ENCODE measurements at regions not wholly inside any gene's neighbourhood (a gene's known extent, or its start where the extent isn't known, plus 50 kb on each side); places are given as distances from the start of the nearest gene placed in this dataset.

- no peak for DNase-seq
Measured at GRCh38 chr13:40440990-40441820, 225.2 kb downstream of the FOXO1 start.

GRCh38 chr13:40442231-40442630 lies 224.2 kb downstream of the FOXO1 start:
- DNase-seq, result no peak

- DNase-seq, result no peak
Measured at GRCh38 chr13:40442826-40443225, 223.6 kb downstream of the FOXO1 start.

GRCh38 chr13:40444241-40444640 lies 222.2 kb downstream of the FOXO1 start:
- no peak for DNase-seq

DNA sequence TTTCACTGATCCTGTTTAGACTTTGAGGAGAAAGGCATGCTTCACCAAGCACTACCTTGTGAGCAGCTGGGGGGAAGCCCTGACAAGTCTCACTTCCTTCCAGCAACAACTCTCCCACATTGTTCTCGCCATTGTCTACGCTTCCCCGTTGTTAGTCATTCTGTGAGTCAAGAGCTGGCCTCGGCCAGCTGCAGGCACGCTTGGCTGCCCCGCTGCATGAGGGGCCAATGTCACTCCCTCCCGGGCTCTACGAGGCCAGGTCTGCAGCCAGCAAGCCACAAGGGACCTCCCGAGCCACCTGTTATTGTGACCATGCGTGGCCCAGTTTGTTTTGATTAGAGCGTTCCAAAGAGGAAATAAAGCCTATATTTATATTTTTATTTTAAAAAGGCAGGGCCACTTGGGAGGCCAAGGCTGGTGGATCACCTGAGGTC lies 220.9 kb downstream of the FOXO1 start:
- DNase-seq, result no peak

GRCh38 chr13:40446365-40446764 lies 220.1 kb downstream of the FOXO1 start:
- DNase-seq, result no peak

GRCh38 chr13:40447857-40448256 lies 218.6 kb downstream of the FOXO1 start:
- no peak for DNase-seq

DNA sequence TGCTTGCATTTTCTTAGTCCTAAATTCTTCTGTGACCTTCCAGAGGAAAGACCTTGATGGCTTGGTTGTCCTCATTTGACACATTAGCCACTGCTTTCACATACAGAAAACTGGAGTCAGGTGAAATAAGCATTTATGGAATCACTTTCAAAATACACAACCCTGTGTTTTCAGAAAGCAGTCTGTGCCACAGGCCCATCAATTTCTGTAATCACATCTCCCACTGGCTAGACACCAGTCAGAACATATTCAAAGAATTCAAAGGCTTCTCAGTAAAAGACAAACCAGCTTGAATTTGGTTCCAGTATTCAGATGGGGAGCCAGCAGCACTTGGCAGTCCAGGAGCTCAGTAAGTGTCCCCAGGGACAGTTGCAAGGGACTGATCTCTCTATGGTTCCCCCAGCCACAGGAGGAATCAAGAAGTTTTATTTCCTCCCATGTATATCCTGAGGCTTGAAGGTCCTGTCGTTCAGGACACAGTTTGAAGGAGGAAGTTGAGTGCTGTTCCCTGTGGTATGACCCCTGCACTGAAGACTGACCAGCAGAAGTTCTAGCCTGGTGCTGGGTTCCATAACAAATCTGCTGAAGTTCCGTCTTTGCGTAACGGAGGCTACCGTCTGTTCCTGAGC lies 214.3 kb downstream of the FOXO1 start:
- no peak for DNase-seq

GRCh38 chr13:40452741-40453334 lies 213.6 kb downstream of the FOXO1 start:
- DNase-seq, result no peak

DNA sequence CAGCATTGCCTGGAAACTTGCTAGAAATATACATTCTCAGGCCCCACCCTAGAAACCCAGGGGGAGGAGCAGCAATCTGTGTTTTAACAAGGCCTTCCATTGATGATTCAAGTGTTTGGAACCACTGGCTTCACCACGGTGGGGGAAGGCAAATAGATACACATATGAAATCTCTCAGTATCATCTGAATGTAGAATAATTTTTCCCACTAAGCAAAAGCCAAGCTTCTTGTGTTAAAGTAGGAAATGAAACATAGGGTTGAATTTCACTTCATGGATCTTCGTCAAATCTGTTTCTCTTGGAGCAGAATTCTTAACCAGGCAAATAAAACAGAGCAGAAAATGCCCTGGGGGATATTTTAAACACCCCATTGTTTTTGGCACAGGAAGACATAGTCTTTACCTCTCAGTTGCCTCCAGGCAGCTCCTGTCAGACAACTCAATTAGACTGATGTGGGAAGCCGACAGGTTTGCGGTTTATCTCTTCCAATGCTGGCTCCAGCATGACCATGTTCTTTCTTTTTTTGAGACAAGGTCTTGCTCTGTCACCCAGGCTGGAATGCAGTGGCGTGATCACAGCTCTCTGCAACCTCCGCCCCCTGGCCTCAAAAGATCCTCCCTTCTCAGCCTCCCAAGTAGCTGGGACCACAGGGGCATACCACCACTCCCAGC lies 213.0 kb downstream of the FOXO1 start:
- no peak for DNase-seq

DNA sequence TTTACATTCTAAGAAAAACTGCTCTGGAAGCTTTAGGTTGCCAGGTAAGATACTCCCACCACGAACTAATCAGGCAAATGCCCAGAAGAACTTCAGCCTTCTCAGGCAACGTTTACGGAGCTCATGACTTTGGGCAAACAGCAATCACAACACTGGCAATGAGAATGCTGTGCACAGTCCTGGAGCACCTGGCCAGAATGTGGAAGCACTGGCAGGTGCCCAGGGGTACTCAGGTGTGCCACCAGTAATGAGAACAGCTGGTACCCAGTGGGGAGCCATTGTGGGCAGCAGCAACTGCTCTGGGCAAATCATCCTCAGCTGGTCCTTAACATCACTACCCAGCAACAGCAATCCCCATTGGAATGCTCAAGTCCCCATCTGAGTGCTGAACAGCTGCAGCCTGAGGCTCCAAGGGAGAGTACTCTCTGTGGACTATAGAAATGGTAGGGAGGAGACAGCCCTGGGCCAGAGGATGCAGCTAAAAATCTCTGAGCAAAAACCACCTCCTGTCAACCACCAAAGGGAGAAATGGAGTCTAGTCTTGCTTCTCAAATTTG lies 210.0 kb downstream of the FOXO1 start:
- DNase-seq, result no peak

GRCh38 chr13:40456979-40457553 lies 209.4 kb downstream of the FOXO1 start:
- no peak for DNase-seq

DNA sequence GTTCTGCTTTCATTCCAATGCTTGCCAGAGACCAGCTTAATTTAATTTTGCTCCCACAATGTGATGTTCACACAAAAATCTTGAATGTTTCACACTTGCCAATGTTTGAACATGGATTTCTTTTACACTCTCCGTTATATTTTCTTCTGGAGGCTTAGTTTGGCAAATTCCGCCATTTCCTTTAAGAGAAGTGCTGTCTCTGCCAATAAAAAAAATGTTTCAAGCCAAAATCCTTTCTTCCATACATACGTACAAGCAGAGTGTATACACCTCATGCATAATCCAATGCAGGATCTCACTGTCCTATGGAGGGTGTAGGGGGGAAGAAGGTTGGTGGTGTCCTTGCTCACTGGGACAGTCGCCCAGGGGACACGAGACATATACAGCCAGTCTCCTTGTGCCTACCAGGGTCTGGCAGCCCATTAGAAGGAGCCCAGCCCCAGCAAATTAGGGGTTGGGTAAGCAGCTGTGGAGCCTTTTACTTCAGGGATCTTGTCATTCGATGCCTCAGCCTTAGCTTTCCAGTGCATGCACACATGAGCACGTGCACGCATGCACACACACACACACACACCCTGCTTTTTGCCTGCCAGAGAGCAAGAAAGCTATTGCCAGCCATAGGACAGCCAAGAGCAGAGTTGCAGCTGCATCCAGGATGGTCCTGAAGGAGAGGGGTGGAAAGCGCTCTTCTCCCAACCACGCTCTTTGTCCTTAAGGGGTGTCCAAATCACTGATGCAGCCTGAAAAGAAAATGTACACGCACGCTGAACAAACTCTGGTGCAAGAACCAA lies 208.3 kb downstream of the FOXO1 start:
- DNase-seq, result no peak

- DNase-seq, result no peak
Measured at GRCh38 chr13:40458720-40458990, 207.8 kb downstream of the FOXO1 start.

- DNase-seq, result no peak
Measured at GRCh38 chr13:40460116-40460515, 206.3 kb downstream of the FOXO1 start.

GRCh38 chr13:40464337-40465014 lies 202.0 kb downstream of the FOXO1 start:
- DNase-seq, result no peak

- DNase-seq, result no peak
Measured at GRCh38 chr13:40465015-40465390, 201.4 kb downstream of the FOXO1 start.

- no peak for DNase-seq
Measured at GRCh38 chr13:40466272-40466671, 200.2 kb downstream of the FOXO1 start.

DNA sequence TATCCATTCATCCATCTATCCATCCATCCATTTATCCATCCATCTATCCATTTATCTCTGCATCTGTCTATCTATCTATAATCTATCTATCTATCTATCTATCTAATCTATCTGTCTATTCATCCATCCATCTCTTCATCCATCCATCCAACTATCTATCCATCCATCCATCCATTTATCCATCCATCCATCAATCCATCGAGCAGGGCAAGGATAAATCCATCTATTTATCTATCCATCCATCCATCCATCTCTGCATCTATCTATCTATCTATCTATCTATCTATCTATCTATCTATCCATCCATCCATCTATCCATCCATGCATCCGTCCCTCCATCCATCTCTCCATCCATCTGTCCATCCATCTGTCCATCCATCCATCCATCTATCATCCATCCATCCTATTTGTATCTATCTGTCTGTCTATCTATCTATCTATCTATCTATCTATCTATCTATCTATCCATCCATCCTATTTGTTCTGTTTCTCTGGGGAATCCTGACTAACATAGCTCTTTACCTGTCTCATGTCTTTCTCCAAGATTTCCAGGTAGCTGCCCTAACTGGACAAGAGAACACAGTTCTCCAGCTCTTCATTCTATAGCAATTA lies 198.1 kb downstream of the FOXO1 start:
- no peak for DNase-seq

GRCh38 chr13:40469581-40470310 lies 196.7 kb downstream of the FOXO1 start:
- no peak for DNase-seq

DNA sequence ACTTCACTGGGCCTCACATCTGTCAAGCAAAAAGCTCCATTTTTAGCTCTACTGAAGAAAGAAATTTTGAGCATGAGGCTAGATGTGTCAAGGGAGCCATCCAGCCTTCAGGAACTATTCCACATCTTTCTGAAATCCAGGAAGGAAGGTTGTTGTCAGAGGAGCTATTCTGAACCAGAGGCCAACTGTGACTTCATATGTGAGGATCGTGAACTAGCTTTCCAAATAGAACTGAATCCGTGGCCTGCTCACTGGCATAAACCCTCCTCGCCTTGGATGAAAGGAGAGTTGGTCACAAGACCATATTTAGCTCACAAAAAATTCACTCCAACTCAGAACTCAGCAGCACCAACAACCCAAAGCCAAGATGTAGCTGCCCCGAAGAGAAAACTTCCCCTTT lies 195.8 kb downstream of the FOXO1 start:
- no peak for DNase-seq
